Mucosa of stomach (tissue), 1 donor: ENCODE measurements at regions not wholly inside any gene's neighbourhood (a gene's known extent, or its start where the extent isn't known, plus 50 kb on each side); places are given as distances from the start of the nearest gene placed in this dataset.

ENCODE experiments used
- H3K27me3 ChIP-seq: one replicate; pipeline ENCODE4 v1.7.0; 2013; ENCODE audit warnings: mild to moderate bottlenecking, low read length; ENCODE audit not compliant: control insufficient read depth, insufficient read depth
- H3K36me3 ChIP-seq: one replicate; pipeline ENCODE4 v1.7.0; 2013; ENCODE audit warnings: low read length; ENCODE audit not compliant: control insufficient read depth, insufficient read depth
- H3K4me1 ChIP-seq: one replicate; pipeline ENCODE4 v1.7.0; 2013; ENCODE audit warnings: mild to moderate bottlenecking, low read length; ENCODE audit not compliant: control insufficient read depth, insufficient read depth
- H3K4me3 ChIP-seq: one replicate; pipeline ENCODE4 v1.7.0; 2013; ENCODE audit warnings: low read length
- H3K9ac ChIP-seq: one replicate; pipeline ENCODE4 v1.7.0; 2013; ENCODE audit warnings: mild to moderate bottlenecking, low read length, moderate library complexity
- H3K9me3 ChIP-seq: one replicate; pipeline ENCODE4 v1.7.0; 2013; ENCODE audit warnings: mild to moderate bottlenecking, low read length, moderate library complexity; ENCODE audit not compliant: control insufficient read depth
- donor health status: Pancreatic carcinoma.

- H3K9me3 ChIP-seq = no peaks in the 10 kb centered on the region
- no peaks in the 10 kb centered on the region for H3K27me3 ChIP-seq
- H3K9ac ChIP-seq = no peak overlapping the region
- no peaks in the 10 kb centered on the region for H3K4me1 ChIP-seq
- no peaks in the 10 kb centered on the region for H3K36me3 ChIP-seq
- no peak overlapping the region for H3K4me3 ChIP-seq
Observed at GRCh38 chr2:104756118-104756517, 97.8 kb upstream of the POU3F3 start.

GRCh38 chr2:104757056-104757455, 96.9 kb upstream of the POU3F3 start:
- Histone ChIP-seq H3K36me3 (no peaks in the 10 kb centered on the region), H3K27me3 (no peaks in the 10 kb centered on the region), H3K4me1 (no peaks in the 10 kb centered on the region), H3K4me3 (no peak overlapping the region), H3K9me3 (no peaks in the 10 kb centered on the region), H3K9ac (no peak overlapping the region)

GRCh38 chr2:104758199-104758620, 95.7 kb upstream of the POU3F3 start:
- Histone ChIP-seq H3K4me3 (no peak overlapping the region), H3K9ac (no peak overlapping the region), H3K4me1 (no peaks in the 10 kb centered on the region), H3K27me3 (no peaks in the 10 kb centered on the region), H3K36me3 (no peaks in the 10 kb centered on the region), H3K9me3 (no peaks in the 10 kb centered on the region)

GRCh38 chr2:104762031-104762430, 91.9 kb upstream of the POU3F3 start:
- Histone ChIP-seq H3K9ac (no peak overlapping the region), H3K27me3 (no peaks in the 10 kb centered on the region), H3K36me3 (no peaks in the 10 kb centered on the region), H3K4me3 (no peak overlapping the region), H3K4me1 (no peaks in the 10 kb centered on the region), H3K9me3 (no peaks in the 10 kb centered on the region)

- Histone ChIP-seq H3K27me3 (no peaks in the 10 kb centered on the region), H3K36me3 (no peaks in the 10 kb centered on the region), H3K4me3 (no peak overlapping the region), H3K9ac (no peak overlapping the region), H3K9me3 (no peaks in the 10 kb centered on the region), H3K4me1 (no peaks in the 10 kb centered on the region)
Observed at GRCh38 chr2:104766683-104767082, 87.2 kb upstream of the POU3F3 start.

- no peak overlapping the region for H3K4me3 ChIP-seq
- no peaks in the 10 kb centered on the region for H3K4me1 ChIP-seq
- H3K9ac ChIP-seq = no peak overlapping the region
- H3K9me3 ChIP-seq = no peaks in the 10 kb centered on the region
- H3K27me3 ChIP-seq = no peaks in the 10 kb centered on the region
- H3K36me3 ChIP-seq = no peaks in the 10 kb centered on the region
Observed at GRCh38 chr2:104768694-104769093, 85.2 kb upstream of the POU3F3 start.

- H3K4me3 ChIP-seq = no peak overlapping the region
- no peaks in the 10 kb centered on the region for H3K27me3 ChIP-seq
- no peaks in the 10 kb centered on the region for H3K4me1 ChIP-seq
- H3K9me3 ChIP-seq = no peaks in the 10 kb centered on the region
- H3K9ac ChIP-seq = no peak overlapping the region
- H3K36me3 ChIP-seq = no peaks in the 10 kb centered on the region
Observed at GRCh38 chr2:104769096-104769495, 84.8 kb upstream of the POU3F3 start.

GRCh38 chr2:104772996-104773395, 80.9 kb upstream of the POU3F3 start:
- Histone ChIP-seq H3K4me1 (no peaks in the 10 kb centered on the region), H3K36me3 (no peaks in the 10 kb centered on the region), H3K27me3 (no peaks in the 10 kb centered on the region), H3K9ac (no peak overlapping the region), H3K4me3 (no peak overlapping the region), H3K9me3 (no peaks in the 10 kb centered on the region)

- no peak overlapping the region for H3K9ac ChIP-seq
- no peaks in the 10 kb centered on the region for H3K27me3 ChIP-seq
- no peaks in the 10 kb centered on the region for H3K4me1 ChIP-seq
- H3K9me3 ChIP-seq = no peaks in the 10 kb centered on the region
- no peak overlapping the region for H3K4me3 ChIP-seq
- no peaks in the 10 kb centered on the region for H3K36me3 ChIP-seq
Observed at GRCh38 chr2:104774631-104775030, 79.3 kb upstream of the POU3F3 start.

GRCh38 chr2:104777721-104778120, 76.2 kb upstream of the POU3F3 start:
- Histone ChIP-seq H3K9ac (no peak overlapping the region), H3K4me3 (no peak overlapping the region), H3K9me3 (no peaks in the 10 kb centered on the region), H3K27me3 (no peaks in the 10 kb centered on the region), H3K36me3 (no peaks in the 10 kb centered on the region), H3K4me1 (no peaks in the 10 kb centered on the region)

- Histone ChIP-seq H3K9me3 (no peaks in the 10 kb centered on the region), H3K27me3 (no peaks in the 10 kb centered on the region), H3K36me3 (no peaks in the 10 kb centered on the region), H3K4me1 (no peaks in the 10 kb centered on the region), H3K9ac (no peak overlapping the region), H3K4me3 (no peak overlapping the region)
Observed at GRCh38 chr2:104781151-104781550, 72.8 kb upstream of the POU3F3 start.

- Histone ChIP-seq H3K4me1 (no peaks in the 10 kb centered on the region), H3K27me3 (no peaks in the 10 kb centered on the region), H3K9ac (no peak overlapping the region), H3K9me3 (no peaks in the 10 kb centered on the region), H3K36me3 (no peaks in the 10 kb centered on the region), H3K4me3 (no peak overlapping the region)
Observed at GRCh38 chr2:104784264-104784663, 69.7 kb upstream of the POU3F3 start.

- Histone ChIP-seq H3K4me1 (no peaks in the 10 kb centered on the region), H3K9me3 (no peaks in the 10 kb centered on the region), H3K4me3 (no peak overlapping the region), H3K9ac (no peak overlapping the region), H3K36me3 (no peaks in the 10 kb centered on the region), H3K27me3 (no peaks in the 10 kb centered on the region)
Observed at GRCh38 chr2:104786204-104786603, 67.7 kb upstream of the POU3F3 start.
